ENCODE measurements at regions not wholly inside any gene's neighbourhood (a gene's known extent, or its start where the extent isn't known, plus 50 kb on each side); places are given as distances from the start of the nearest gene placed in this dataset.

DNA sequence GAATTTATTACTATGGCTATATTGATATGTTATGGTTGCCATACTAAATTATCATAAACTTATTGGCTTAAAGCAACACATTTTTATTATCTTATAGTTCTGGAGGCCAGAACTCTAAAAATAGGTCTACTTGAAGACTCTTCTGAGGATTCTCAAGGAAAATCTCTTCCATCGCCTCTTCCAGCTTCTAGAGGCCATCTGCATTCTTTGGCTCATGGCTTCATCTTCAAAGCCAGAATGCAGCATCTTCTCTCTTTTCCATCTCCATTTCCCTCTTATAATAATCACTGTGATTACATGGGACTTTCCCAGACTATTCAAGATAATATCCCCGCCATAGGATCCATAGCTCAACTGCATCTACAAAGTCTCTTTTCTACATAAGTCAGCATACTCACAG is 385.4 kb downstream of the RMST start:
- DNase-seq: no peak
- Histone ChIP-seq H3K36me3 (replicated peaks in 1 of 2) (no peaks in the 10 kb centered on the region), H3K4me1 (replicated peaks in 1 of 2) (no peaks in the 10 kb centered on the region), H3K4me3 (no peak overlapping the region), H3K9me3 (replicated peaks in 1 of 3) (no peaks in the 10 kb centered on the region), H3K27ac (no peak overlapping the region), H3K27me3 (no peaks in the 10 kb centered on the region)
- TF ChIP-seq, protein P1, sequence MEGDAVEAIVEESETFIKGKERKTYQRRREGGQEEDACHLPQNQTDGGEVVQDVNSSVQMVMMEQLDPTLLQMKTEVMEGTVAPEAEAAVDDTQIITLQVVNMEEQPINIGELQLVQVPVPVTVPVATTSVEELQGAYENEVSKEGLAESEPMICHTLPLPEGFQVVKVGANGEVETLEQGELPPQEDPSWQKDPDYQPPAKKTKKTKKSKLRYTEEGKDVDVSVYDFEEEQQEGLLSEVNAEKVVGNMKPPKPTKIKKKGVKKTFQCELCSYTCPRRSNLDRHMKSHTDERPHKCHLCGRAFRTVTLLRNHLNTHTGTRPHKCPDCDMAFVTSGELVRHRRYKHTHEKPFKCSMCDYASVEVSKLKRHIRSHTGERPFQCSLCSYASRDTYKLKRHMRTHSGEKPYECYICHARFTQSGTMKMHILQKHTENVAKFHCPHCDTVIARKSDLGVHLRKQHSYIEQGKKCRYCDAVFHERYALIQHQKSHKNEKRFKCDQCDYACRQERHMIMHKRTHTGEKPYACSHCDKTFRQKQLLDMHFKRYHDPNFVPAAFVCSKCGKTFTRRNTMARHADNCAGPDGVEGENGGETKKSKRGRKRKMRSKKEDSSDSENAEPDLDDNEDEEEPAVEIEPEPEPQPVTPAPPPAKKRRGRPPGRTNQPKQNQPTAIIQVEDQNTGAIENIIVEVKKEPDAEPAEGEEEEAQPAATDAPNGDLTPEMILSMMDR (IDR thresholded peaks at IDR 0.05): no peak
- TF ChIP-seq POLR2A (IDR thresholded peaks at IDR 0.05): no peak
- intact Hi-C loops (cut with DNase I): no loop called here
- 66 to 95% (median 87%) methylated on average over 2 of the region's 2 CpGs for WGBS, 4 donors

DNA sequence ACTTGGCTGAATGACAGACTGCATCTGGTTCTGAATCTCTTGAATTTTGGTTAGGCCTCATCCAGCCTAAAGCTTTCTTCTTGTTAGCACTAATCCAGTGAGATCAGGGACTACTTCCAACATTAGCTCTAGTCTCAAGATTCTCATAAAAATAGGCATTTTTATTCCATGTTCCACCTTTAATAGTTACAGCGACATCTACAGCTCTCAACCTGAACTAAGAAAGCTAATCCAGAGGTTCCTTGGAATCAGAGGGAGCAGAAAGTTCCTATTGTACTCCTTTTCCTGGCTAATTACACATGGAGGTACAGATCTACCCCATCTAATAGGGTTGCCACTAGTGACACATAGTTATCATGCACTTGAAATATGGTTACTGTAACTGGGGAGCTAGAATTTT is 391.9 kb downstream of the RMST start:
- no peak overlapping the region for H3K4me3 ChIP-seq
- no peaks in the 10 kb centered on the region for H3K27me3 ChIP-seq
- TF ChIP-seq, protein P1 (IDR thresholded peaks at IDR 0.05): no peak
- TF ChIP-seq POLR2A (IDR thresholded peaks at IDR 0.05): no peak
- DNase-seq: no peak
- WGBS, 4 donors: 88 to 100% (median 93%) methylated on average over 1 of the region's 1 CpG
- intact Hi-C loops (cut with DNase I): no loop called here
- no peaks in the 10 kb centered on the region for H3K9me3 ChIP-seq (replicated peaks in 1 of 3)
- H3K27ac ChIP-seq: no peak overlapping the region
- H3K4me1 ChIP-seq (replicated peaks in 1 of 2): no peaks in the 10 kb centered on the region
- H3K36me3 ChIP-seq (replicated peaks in 1 of 2): no peaks in the 10 kb centered on the region

DNA sequence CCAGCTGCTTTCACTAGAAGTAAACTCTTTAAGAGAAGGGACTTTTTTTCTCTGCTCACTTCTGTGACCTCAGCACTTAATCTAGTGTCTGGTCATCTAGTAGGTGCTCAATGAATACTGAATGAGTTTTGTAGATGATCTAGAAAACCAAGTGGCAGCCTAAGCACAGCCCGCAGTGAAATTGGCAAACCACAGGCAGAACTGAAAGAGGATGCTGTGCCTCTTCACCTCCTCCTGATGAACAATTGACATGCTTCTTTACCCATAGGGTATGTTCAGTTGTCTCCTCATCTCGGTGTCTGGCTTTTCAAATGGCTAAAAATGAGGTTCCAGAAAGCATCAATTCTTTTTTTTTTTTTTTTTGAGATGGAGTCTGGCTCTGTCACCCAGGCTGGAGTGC is 399.5 kb downstream of the RMST start:
- no peaks in the 10 kb centered on the region for H3K36me3 ChIP-seq (replicated peaks in 1 of 2)
- no peak for DNase-seq
- TF ChIP-seq, protein P1 (IDR thresholded peaks at IDR 0.05): no peak
- TF ChIP-seq POLR2A (IDR thresholded peaks at IDR 0.05): no peak
- H3K4me1 ChIP-seq (replicated peaks in 1 of 2): no peaks in the 10 kb centered on the region
- 43 to 72% (median 44%) methylated on average over 2 of the region's 2 CpGs for WGBS, 4 donors
- H3K27ac ChIP-seq: no peak overlapping the region
- H3K4me3 ChIP-seq: no peak overlapping the region
- intact Hi-C loops (cut with DNase I): no loop called here
- no peaks in the 10 kb centered on the region for H3K27me3 ChIP-seq
- H3K9me3 ChIP-seq (replicated peaks in 1 of 3): no peaks in the 10 kb centered on the region

DNA sequence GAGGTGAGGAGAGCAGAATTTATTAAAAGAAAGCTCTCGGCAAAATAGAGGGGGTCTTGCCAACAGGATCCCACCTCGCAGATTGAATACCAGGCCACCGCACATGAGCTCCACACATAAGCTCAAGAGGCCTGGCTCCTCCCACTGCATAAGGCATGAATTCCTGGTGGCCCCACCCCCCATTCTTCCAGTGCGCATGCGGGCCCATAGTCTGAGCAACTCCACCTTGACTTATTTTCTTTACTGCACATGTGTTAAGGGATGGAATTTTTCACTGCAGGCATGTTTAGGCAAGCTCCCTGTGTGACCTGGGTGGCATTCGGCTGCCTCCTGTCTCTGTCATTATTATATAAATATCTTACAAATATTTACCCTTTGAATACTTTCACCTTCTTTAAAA is 412.5 kb downstream of the RMST start:
- H3K4me3 ChIP-seq: no peak overlapping the region
- H3K27me3 ChIP-seq: no peaks in the 10 kb centered on the region
- 83 to 89% (median 85%) methylated on average over 6 of the region's 6 CpGs for WGBS, 4 donors
- TF ChIP-seq POLR2A (IDR thresholded peaks at IDR 0.05): no peak
- TF ChIP-seq, protein P1 (IDR thresholded peaks at IDR 0.05): no peak
- no peak for DNase-seq
- H3K36me3 ChIP-seq (replicated peaks in 1 of 2): no peaks in the 10 kb centered on the region
- no peaks in the 10 kb centered on the region for H3K9me3 ChIP-seq (replicated peaks in 1 of 3)
- intact Hi-C loops (cut with DNase I): no loop called here
- no peaks in the 10 kb centered on the region for H3K4me1 ChIP-seq (replicated peaks in 1 of 2)
- H3K27ac ChIP-seq: no peak overlapping the region

All from adrenal gland (tissue), 9 donors.